GM23248 (cell line): ENCODE measurements at regions not wholly inside any gene's neighbourhood (a gene's known extent, or its start where the extent isn't known, plus 50 kb on each side); places are given as distances from the start of the nearest gene placed in this dataset.

Experiments
- DNase-seq: peaks from one replicate; pipeline ENCODE4 v3.0.0-alpha.2; 2015
- H2AFZ ChIP-seq: fragments of 200-600 bp; sonication (generic); 2 replicates; pipeline ENCODE4 v1.6.1; 2016; ENCODE audit warnings: antibody characterized with exemption
- H3F3A ChIP-seq: fragments of 200-600 bp; sonication (generic); 2 replicates; pipeline ENCODE4 v1.6.1; 2016; ENCODE audit warnings: mild to moderate bottlenecking, antibody characterized with exemption, mixed run types; ENCODE audit not compliant: insufficient read depth
- H3K27ac ChIP-seq: fragments of 200-600 bp; sonication (generic); 2 replicates; pipeline ENCODE4 v1.5.1; 2016; ENCODE audit warnings: mild to moderate bottlenecking
- H3K27me3 ChIP-seq: fragments of 200-600 bp; sonication (generic); replicated peaks from 2 replicates; pipeline ENCODE4 v1.6.1; 2016; ENCODE audit warnings: mild to moderate bottlenecking; ENCODE audit not compliant: insufficient read depth
- H3K36me3 ChIP-seq: fragments of 200-600 bp; sonication (generic); 2 replicates; pipeline ENCODE4 v1.6.1; 2016; ENCODE audit warnings: low read depth, mild to moderate bottlenecking
- H3K4me1 ChIP-seq: fragments of 200-600 bp; sonication (generic); 2 replicates; pipeline ENCODE4 v1.6.1; 2016; ENCODE audit warnings: mild to moderate bottlenecking; ENCODE audit not compliant: insufficient read depth
- H3K4me2 ChIP-seq: fragments of 200-600 bp; sonication (generic); one replicate; pipeline ENCODE4 v1.6.1; 2016; ENCODE audit warnings: mild to moderate bottlenecking; ENCODE audit not compliant: unreplicated experiment
- H3K4me3 ChIP-seq: fragments of 200-600 bp; sonication (generic); 2 replicates; pipeline ENCODE4 v1.5.1; 2016; ENCODE audit warnings: mild to moderate bottlenecking
- H3K79me2 ChIP-seq: fragments of 200-600 bp; sonication (generic); 2 replicates; pipeline ENCODE4 v1.6.1; 2016; ENCODE audit warnings: mild to moderate bottlenecking; ENCODE audit not compliant: insufficient read depth
- H3K9ac ChIP-seq: fragments of 200-600 bp; sonication (generic); 2 replicates; pipeline ENCODE4 v1.6.1; 2016; ENCODE audit warnings: mild to moderate bottlenecking
- H3K9me2 ChIP-seq: fragments of 200-600 bp; sonication (generic); 2 replicates; pipeline ENCODE4 v1.6.1; 2016; ENCODE audit warnings: mixed run types, mild to moderate bottlenecking, moderate library complexity; ENCODE audit not compliant: insufficient read depth
- H3K9me3 ChIP-seq: fragments of 200-600 bp; sonication (generic); one replicate; pipeline ENCODE4 v1.6.1; 2017; ENCODE audit warnings: low read depth
- H4K20me1 ChIP-seq: fragments of 200-600 bp; sonication (generic); 2 replicates; pipeline ENCODE4 v1.6.0; 2016; ENCODE audit not compliant: insufficient read depth
- EZH2 ChIP-seq: fragments of 200-600 bp; sonication (generic); IDR thresholded peaks from 2 replicates; pipeline ENCODE4 v1.6.1; 2018; ENCODE audit warnings: antibody characterized with exemption, mild to moderate bottlenecking; ENCODE audit not compliant: insufficient read depth, poor library complexity, severe bottlenecking
- EZH2phosphoT487 ChIP-seq: fragments of 200-600 bp; sonication (generic); IDR thresholded peaks from 2 replicates; pipeline ENCODE4 v1.6.1; 2018; ENCODE audit warnings: antibody characterized with exemption, moderate library complexity, mild to moderate bottlenecking, low read depth; ENCODE audit not compliant: insufficient read depth
- WGBS, 2 experiments: methylation state at CpG; one replicate each; pipeline ENCODE4 v1.1.6; 2015 to 2017; ENCODE audit warnings: low lambda C conversion rate in 2 of 2, low coverage in 1 of 2; ENCODE audit errors: missing lambda C conversion rate in 2 of 2; 5-methylcytosine and 5-hydroxymethylcytosine counted together
- in situ Hi-C: fragments of 300-500 bp; cut with MboI; formaldehyde crosslinking; loops from 2 replicates; pipeline ENCODE4 v1.15.0; 2020

DNA sequence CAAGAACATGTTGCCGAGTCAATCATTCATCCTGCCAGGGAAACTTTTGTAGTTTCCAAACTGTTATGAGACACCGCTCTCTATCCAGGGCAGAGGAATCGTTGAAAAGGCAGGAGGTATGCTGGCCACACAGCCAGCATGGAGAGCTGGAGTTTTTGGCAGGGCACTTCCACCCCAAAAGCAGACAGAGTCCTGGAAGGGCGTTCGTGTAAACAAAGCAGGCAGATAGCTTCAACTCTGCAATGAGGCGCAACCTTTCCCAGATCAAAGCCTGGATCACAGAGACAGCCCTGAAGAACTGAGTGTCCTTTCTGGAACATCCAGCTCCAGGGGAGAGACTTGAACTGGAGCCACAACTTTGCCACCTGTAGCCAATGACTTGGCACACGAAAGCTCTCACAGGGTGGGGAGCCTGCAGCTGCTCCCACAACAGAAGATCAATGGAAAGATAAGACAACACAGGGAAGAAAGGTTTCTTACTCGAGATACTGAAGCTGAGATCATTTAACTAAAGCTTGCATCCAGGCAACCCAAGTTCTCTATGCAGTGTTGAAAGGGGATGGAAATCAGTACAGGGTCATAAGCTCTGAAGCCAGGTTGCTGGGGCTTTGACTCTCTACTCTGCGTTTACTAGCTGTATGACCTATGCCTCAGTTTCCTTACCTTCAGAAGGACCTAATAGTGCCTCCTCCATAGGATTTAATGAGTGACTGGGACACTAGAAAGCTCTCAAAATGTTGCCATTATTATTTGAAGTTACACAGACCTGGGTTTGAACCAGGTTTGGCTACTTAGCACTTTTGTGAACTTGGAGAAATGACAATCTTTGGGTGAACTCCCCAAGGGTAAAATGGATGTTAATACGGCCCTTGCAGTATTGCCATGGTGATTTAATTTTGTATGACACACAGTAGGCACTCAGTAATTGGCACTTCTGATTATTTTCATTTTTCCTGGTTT is 434.8 kb upstream of the NPVF start:
- Histone ChIP-seq H3K79me2 (no peaks in the 10 kb centered on the region), H3K9me2 (no peaks in the 10 kb centered on the region), H3K4me2 (no peak overlapping the region), H3K27ac (no peak overlapping the region), H3K9me3 (no peaks in the 10 kb centered on the region), H3K27me3 (peaks cover 9% of the 10 kb centered on the region), H3K4me1 (no peaks in the 10 kb centered on the region), H3K9ac (no peak overlapping the region), H3K4me3 (no peak overlapping the region), H2AFZ (no peak overlapping the region), H3F3A (no peaks in the 10 kb centered on the region), H4K20me1 (no peaks in the 10 kb centered on the region), H3K36me3 (no peaks in the 10 kb centered on the region)
- in situ Hi-C loops = no loop called here
- TF ChIP-seq EZH2phosphoT487 (no peak), EZH2 (no peak)
- 10% methylated on average over 10 of the region's 10 CpGs for WGBS, 2 experiments
- DNase-seq = no peak

- in situ Hi-C loops = no loop called here
- no peak overlapping the region for H3K27ac ChIP-seq
- no peak for DNase-seq
Measured at GRCh38 chr7:25663877-25664276, 435.6 kb upstream of the NPVF start.

GRCh38 chr7:25664593-25664992 is 436.3 kb upstream of the NPVF start:
- no peaks in the 10 kb centered on the region for H3K9me3 ChIP-seq
- in situ Hi-C loops = no loop called here
- no peak overlapping the region for H3K4me3 ChIP-seq
- no peak overlapping the region for H3K27ac ChIP-seq
- no peaks in the 10 kb centered on the region for H3K79me2 ChIP-seq
- H3K4me1 ChIP-seq = no peaks in the 10 kb centered on the region
- H4K20me1 ChIP-seq = no peaks in the 10 kb centered on the region
- no peaks in the 10 kb centered on the region for H3K36me3 ChIP-seq
- no peak overlapping the region for H3K4me2 ChIP-seq
- no peak for TF ChIP-seq EZH2
- no peak for TF ChIP-seq EZH2phosphoT487
- no peak overlapping the region for H3K9ac ChIP-seq
- no peak overlapping the region for H2AFZ ChIP-seq
- H3K9me2 ChIP-seq = no peaks in the 10 kb centered on the region
- peaks cover 3% of the 10 kb centered on the region for H3K27me3 ChIP-seq
- no peaks in the 10 kb centered on the region for H3F3A ChIP-seq
- WGBS, 2 experiments = 4 to 6% methylated on average over 2 of the region's 2 CpGs
- DNase-seq = no peak

More at GRCh38 chr7:25663877-25664276, 435.6 kb upstream of the NPVF start:
- H3K36me3 ChIP-seq = no peaks in the 10 kb centered on the region
- H3K9me3 ChIP-seq = no peaks in the 10 kb centered on the region
- no peaks in the 10 kb centered on the region for H3K4me1 ChIP-seq
- no peaks in the 10 kb centered on the region for H3K9me2 ChIP-seq
- no peak overlapping the region for H3K4me2 ChIP-seq
- H3K4me3 ChIP-seq = no peak overlapping the region
- H3K79me2 ChIP-seq = no peaks in the 10 kb centered on the region
- WGBS, 2 experiments = 1 to 5% methylated on average over 4 of the region's 4 CpGs
- TF ChIP-seq EZH2phosphoT487 (no peak), EZH2 (no peak)
- H3K27me3 ChIP-seq = peaks cover 9% of the 10 kb centered on the region
- H4K20me1 ChIP-seq = no peaks in the 10 kb centered on the region
- no peak overlapping the region for H3K9ac ChIP-seq
- H2AFZ ChIP-seq = no peak overlapping the region
- no peaks in the 10 kb centered on the region for H3F3A ChIP-seq

DNA sequence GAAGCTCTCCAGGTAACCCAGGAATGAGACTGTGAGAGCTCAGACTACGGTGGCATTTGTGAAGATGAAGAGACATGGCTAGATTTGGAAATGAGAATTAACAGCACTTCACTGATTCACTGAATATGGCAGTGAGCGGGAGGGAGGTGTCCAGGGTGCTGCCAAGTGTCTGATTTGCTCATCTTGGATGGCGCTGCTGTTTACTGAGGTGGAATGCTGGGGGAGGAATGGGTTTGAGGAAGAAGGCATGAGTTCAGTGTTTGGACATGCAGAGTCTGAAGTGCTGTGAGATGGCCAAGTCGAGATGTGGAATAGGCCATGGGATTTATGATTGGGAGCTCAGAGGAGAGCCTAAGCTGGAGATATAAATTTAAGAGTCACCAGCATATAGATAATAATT is 437.1 kb upstream of the NPVF start:
- Histone ChIP-seq H3K9ac (no peak overlapping the region), H3K9me2 (no peaks in the 10 kb centered on the region), H3F3A (no peaks in the 10 kb centered on the region), H3K27me3 (no peaks in the 10 kb centered on the region; the same call in 1 of the 2 replicates), H3K79me2 (no peaks in the 10 kb centered on the region), H3K36me3 (no peaks in the 10 kb centered on the region), H3K4me1 (no peaks in the 10 kb centered on the region), H3K4me3 (no peak overlapping the region), H2AFZ (no peak overlapping the region), H3K9me3 (no peaks in the 10 kb centered on the region), H3K4me2 (no peak overlapping the region), H4K20me1 (no peaks in the 10 kb centered on the region), H3K27ac (no peak overlapping the region)
- in situ Hi-C loops = no loop called here
- TF ChIP-seq EZH2 = no peak
- no peak for TF ChIP-seq EZH2phosphoT487
- WGBS, 2 experiments = 7% methylated on average over 4 of the region's 4 CpGs
- peak; percentile 24 for DNase-seq
